GM12891 (cell line): ENCODE measurements at regions not wholly inside any gene's neighbourhood (a gene's known extent, or its start where the extent isn't known, plus 50 kb on each side); places are given as distances from the start of the nearest gene placed in this dataset.

Experiments used
- PAX5 ChIP-seq: IDR thresholded peaks from 2 replicates; pipeline ENCODE4 v1.6.1; 2011; ENCODE audit warnings: low read length, moderate library complexity, mild to moderate bottlenecking; ENCODE audit not compliant: insufficient read depth, severe bottlenecking
- POLR2A ChIP-seq: IDR thresholded peaks from 2 replicates; pipeline ENCODE4 v1.6.1; 2011; ENCODE audit warnings: low read depth, low read length, control low read depth
- POLR2AphosphoS5 ChIP-seq: IDR thresholded peaks from 2 replicates; pipeline ENCODE4 v1.6.1; 2011; ENCODE audit warnings: low read depth, low read length, control low read depth
- SPI1 ChIP-seq: IDR thresholded peaks from 2 replicates; pipeline ENCODE4 v1.6.1; 2011; ENCODE audit warnings: low read depth, low read length, control low read depth
- TAF1 ChIP-seq: IDR thresholded peaks from 2 replicates; pipeline ENCODE4 v1.6.1; 2011; ENCODE audit warnings: low read depth, low read length, control low read depth

DNA sequence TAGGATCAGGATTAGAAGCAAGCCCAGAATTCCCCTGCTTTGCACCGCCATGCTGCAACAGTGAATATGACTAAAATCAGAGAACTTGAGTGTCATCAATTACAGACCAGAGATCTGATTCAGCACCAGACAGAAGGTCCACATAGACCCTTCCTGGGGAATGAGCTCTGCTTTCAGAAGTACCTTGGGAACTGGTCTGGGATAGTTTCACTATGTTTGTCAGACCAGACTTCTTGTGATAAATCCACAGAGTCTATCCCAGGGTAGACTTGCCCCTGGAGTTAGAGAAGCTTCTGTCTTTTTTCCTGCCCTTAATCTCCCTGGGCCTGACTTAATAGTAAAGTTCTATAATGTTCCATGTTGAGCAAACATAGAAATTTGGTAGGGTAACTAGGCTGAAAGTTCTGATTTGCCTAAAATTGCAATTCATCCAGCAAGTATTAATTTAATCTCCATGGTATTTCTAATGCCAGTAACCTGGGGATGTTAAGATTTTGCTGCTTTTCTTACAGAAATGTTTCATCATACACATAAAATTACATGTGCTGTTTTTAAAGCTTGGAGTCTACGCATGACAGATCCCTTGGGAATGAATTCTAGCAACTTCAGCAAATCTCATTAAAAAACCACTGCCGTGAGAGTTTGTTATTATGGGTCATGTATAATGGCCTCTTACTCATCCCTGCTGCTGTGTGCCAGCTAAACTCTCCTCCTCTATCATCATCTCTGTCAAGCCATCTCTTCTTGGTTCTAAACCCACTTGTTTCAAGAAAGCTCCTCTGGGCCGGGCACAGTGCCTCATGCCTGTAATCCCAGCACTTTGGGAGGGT, 61.3 kb upstream of the METAP2 start:
- TF ChIP-seq POLR2A (no peak), POLR2AphosphoS5 (no peak), SPI1 (no peak), TAF1 (no peak), PAX5 (no peak)
